GM23338 (cell line): ENCODE measurements at regions not wholly inside any gene's neighbourhood (a gene's known extent, or its start where the extent isn't known, plus 50 kb on each side); places are given as distances from the start of the nearest gene placed in this dataset.

Source experiments
- ATAC-seq: fragments of 200-7000 bp; cut with Tn5 transposase; 3 replicates; pipeline ENCODE4 v1.9.1; 2020
- DNase-seq: peaks from one replicate; pipeline ENCODE4 v3.0.0-alpha.2; 2015; ENCODE audit warnings: low spot score
- H2AFZ ChIP-seq: fragments of 200-600 bp; sonication (generic); 2 replicates; pipeline ENCODE4 v1.8.0; 2016; ENCODE audit warnings: antibody characterized with exemption, mild to moderate bottlenecking, moderate library complexity
- H3F3A ChIP-seq: fragments of 200-600 bp; sonication (generic); replicated peaks from 2 replicates; pipeline ENCODE4 v1.8.0; 2017; ENCODE audit warnings: antibody characterized with exemption, mixed run types, low read depth
- H3K27ac ChIP-seq: fragments of 200-600 bp; sonication (generic); 2 replicates; pipeline ENCODE4 v1.6.1; 2016; ENCODE audit warnings: low read depth
- H3K27me3 ChIP-seq: fragments of 200-600 bp; sonication (generic); 2 replicates; pipeline ENCODE4 v1.8.0; 2016; ENCODE audit warnings: mild to moderate bottlenecking, mixed run types, moderate library complexity; ENCODE audit not compliant: insufficient read depth
- H3K36me3 ChIP-seq: fragments of 200-600 bp; sonication (generic); 2 replicates; pipeline ENCODE4 v1.8.0; 2016; ENCODE audit warnings: mild to moderate bottlenecking; ENCODE audit not compliant: insufficient read depth
- H3K4me1 ChIP-seq: fragments of 200-600 bp; sonication (generic); 2 replicates; pipeline ENCODE4 v1.8.0; 2016; ENCODE audit warnings: mild to moderate bottlenecking, moderate library complexity; ENCODE audit not compliant: insufficient read depth
- H3K4me2 ChIP-seq: fragments of 200-600 bp; sonication (generic); 2 replicates; pipeline ENCODE4 v1.7.1; 2017; ENCODE audit warnings: mixed run types
- H3K4me3 ChIP-seq: fragments of 200-600 bp; sonication (generic); 2 replicates; pipeline ENCODE4 v1.6.1; 2016; ENCODE audit warnings: mixed run types
- H3K79me2 ChIP-seq: fragments of 200-600 bp; sonication (generic); replicated peaks from 2 replicates; pipeline ENCODE4 v1.8.0; 2017; ENCODE audit warnings: mild to moderate bottlenecking; ENCODE audit not compliant: insufficient read depth
- H3K9me2 ChIP-seq: fragments of 200-600 bp; sonication (generic); 2 replicates; pipeline ENCODE4 v1.8.0; 2017; ENCODE audit not compliant: insufficient read depth
- H4K20me1 ChIP-seq: fragments of 200-600 bp; sonication (generic); replicated peaks from 2 replicates; pipeline ENCODE4 v1.8.0; 2017; ENCODE audit warnings: mild to moderate bottlenecking; ENCODE audit not compliant: insufficient read depth
- H3K27ac Mint-ChIP-seq: 2 replicates; pipeline ENCODE4 v1.8.0; 2020; ENCODE audit warnings: inconsistent platforms, mild to moderate bottlenecking, moderate library complexity, mixed read lengths
- H3K27me3 Mint-ChIP-seq: 3 replicates; pipeline ENCODE4 v1.8.0; 2022; ENCODE audit warnings: low read depth, mild to moderate bottlenecking, moderate library complexity, mixed read lengths, inconsistent platforms; ENCODE audit not compliant: insufficient read depth, poor library complexity
- H3K36me3 Mint-ChIP-seq: 3 replicates; pipeline ENCODE4 v1.8.0; 2021; ENCODE audit warnings: low read depth, mild to moderate bottlenecking, inconsistent platforms, moderate library complexity, mixed read lengths
- H3K4me1 Mint-ChIP-seq: 3 replicates; pipeline ENCODE4 v1.8.0; 2020; ENCODE audit warnings: mild to moderate bottlenecking, inconsistent platforms, mixed read lengths
- H3K4me3 Mint-ChIP-seq: 3 replicates; pipeline ENCODE4 v1.8.0; 2021; ENCODE audit warnings: moderate library complexity, mild to moderate bottlenecking, inconsistent platforms, mixed read lengths
- H3K9me3 Mint-ChIP-seq: 3 replicates; pipeline ENCODE4 v1.8.0; 2020; ENCODE audit warnings: moderate library complexity, mild to moderate bottlenecking, inconsistent platforms, mixed read lengths
- CREB1 ChIP-seq: fragments of 250-450 bp; sonication (Bioruptor Pico); IDR thresholded peaks from 2 replicates; pipeline ENCODE4 v1.5.0; 2020; ENCODE audit warnings: low read depth, mild to moderate bottlenecking, moderate library complexity
- EZH2 ChIP-seq: fragments of 200-600 bp; sonication (generic); IDR thresholded peaks from one replicate; pipeline ENCODE4 v1.8.0; 2017; ENCODE audit warnings: antibody characterized with exemption, mild to moderate bottlenecking, low read depth; ENCODE audit not compliant: unreplicated experiment
- EZH2phosphoT487 ChIP-seq: fragments of 200-600 bp; sonication (generic); IDR thresholded peaks from one replicate; pipeline ENCODE4 v1.8.1; 2018; ENCODE audit warnings: antibody characterized with exemption; ENCODE audit not compliant: unreplicated experiment
- JUNB ChIP-seq: IDR thresholded peaks from one replicate; pipeline ENCODE4 v1.6.1; 2016; ENCODE audit warnings: antibody characterized with exemption; ENCODE audit not compliant: unreplicated experiment
- NANOG ChIP-seq: IDR thresholded peaks from 2 replicates; pipeline ENCODE4 v1.6.1; 2016; ENCODE audit warnings: antibody characterized with exemption, borderline replicate concordance
- POLR2AphosphoS5 ChIP-seq: IDR thresholded peaks from 2 replicates; pipeline ENCODE4 v1.6.1; 2016; ENCODE audit warnings: antibody characterized with exemption, low read depth
- STAT1 ChIP-seq: IDR thresholded peaks from one replicate; pipeline ENCODE4 v1.6.1; 2016; ENCODE audit warnings: antibody characterized with exemption; ENCODE audit not compliant: unreplicated experiment
- ZNF114 ChIP-seq: fragments of 250-450 bp; sonication (Bioruptor Pico); IDR thresholded peaks from 2 replicates; pipeline ENCODE4 v1.5.0; 2020; ENCODE audit warnings: mild to moderate bottlenecking, moderate library complexity
- ZNF331 ChIP-seq: fragments of 250-450 bp; sonication (Bioruptor Pico); IDR thresholded peaks from 2 replicates; pipeline ENCODE4 v1.5.0; 2020; ENCODE audit warnings: low read depth, mild to moderate bottlenecking, moderate library complexity
- TF ChIP-seq, protein P1 (sequence below): IDR thresholded peaks from one replicate; pipeline ENCODE4 v1.6.1; 2018; ENCODE audit warnings: antibody characterized with exemption; ENCODE audit not compliant: unreplicated experiment
- TF ChIP-seq, protein P2 (sequence below): IDR thresholded peaks from 2 replicates; pipeline ENCODE4 v1.6.1; 2016; ENCODE audit warnings: antibody characterized with exemption
- TF ChIP-seq, protein P3 (sequence below): fragments of 250-450 bp; sonication (Bioruptor Pico); IDR thresholded peaks from 2 replicates; pipeline ENCODE4 v1.5.0; 2020; ENCODE audit warnings: mild to moderate bottlenecking, moderate library complexity
- TF ChIP-seq, protein P4 (sequence below), 2 experiments: fragments of 200-600 bp in 1 of 2; sonication (generic) in 1 of 2; conservative IDR thresholded peaks; 2 replicates each; pipeline versions ENCODE4 v1.5.1 to v1.6.1; 2016 to 2017; ENCODE audit warnings: antibody characterized with exemption in 2 of 2, low read depth in 2 of 2, mild to moderate bottlenecking in 2 of 2, moderate library complexity in 1 of 2

DNA sequence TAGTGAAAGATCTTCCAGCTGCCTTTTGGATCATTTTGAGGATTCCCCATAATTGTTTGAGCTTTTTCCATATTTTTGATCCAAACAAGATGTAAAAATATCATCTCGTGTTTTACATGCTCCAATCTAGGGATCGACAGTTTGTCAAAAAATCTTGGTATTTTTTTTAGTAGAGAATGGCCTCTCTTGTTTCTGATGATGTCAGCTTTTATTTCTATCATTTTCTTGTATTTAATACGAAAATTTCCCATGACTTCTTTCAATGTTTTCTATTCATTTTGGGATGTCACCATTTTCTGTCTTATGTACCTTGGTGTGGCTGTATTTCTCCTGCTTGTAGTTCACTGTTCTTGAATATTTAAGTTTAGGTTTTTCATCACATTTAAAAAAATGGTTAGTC lies 812.0 kb upstream of the NCAM2 start:
- Mint-ChIP-seq H3K4me3 (no peak overlapping the region), H3K9me3 (peaks cover 4% of the 10 kb centered on the region; the same call in 1 of the 3 replicates)
- ATAC-seq, result no peak

More for the DNA sequence above, 812.0 kb upstream of the NCAM2 start:
- TF ChIP-seq, protein P1, sequence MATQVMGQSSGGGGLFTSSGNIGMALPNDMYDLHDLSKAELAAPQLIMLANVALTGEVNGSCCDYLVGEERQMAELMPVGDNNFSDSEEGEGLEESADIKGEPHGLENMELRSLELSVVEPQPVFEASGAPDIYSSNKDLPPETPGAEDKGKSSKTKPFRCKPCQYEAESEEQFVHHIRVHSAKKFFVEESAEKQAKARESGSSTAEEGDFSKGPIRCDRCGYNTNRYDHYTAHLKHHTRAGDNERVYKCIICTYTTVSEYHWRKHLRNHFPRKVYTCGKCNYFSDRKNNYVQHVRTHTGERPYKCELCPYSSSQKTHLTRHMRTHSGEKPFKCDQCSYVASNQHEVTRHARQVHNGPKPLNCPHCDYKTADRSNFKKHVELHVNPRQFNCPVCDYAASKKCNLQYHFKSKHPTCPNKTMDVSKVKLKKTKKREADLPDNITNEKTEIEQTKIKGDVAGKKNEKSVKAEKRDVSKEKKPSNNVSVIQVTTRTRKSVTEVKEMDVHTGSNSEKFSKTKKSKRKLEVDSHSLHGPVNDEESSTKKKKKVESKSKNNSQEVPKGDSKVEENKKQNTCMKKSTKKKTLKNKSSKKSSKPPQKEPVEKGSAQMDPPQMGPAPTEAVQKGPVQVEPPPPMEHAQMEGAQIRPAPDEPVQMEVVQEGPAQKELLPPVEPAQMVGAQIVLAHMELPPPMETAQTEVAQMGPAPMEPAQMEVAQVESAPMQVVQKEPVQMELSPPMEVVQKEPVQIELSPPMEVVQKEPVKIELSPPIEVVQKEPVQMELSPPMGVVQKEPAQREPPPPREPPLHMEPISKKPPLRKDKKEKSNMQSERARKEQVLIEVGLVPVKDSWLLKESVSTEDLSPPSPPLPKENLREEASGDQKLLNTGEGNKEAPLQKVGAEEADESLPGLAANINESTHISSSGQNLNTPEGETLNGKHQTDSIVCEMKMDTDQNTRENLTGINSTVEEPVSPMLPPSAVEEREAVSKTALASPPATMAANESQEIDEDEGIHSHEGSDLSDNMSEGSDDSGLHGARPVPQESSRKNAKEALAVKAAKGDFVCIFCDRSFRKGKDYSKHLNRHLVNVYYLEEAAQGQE, result no peak
- no peak for TF ChIP-seq ZNF114
- TF ChIP-seq NANOG, result no peak
- TF ChIP-seq, protein P2, sequence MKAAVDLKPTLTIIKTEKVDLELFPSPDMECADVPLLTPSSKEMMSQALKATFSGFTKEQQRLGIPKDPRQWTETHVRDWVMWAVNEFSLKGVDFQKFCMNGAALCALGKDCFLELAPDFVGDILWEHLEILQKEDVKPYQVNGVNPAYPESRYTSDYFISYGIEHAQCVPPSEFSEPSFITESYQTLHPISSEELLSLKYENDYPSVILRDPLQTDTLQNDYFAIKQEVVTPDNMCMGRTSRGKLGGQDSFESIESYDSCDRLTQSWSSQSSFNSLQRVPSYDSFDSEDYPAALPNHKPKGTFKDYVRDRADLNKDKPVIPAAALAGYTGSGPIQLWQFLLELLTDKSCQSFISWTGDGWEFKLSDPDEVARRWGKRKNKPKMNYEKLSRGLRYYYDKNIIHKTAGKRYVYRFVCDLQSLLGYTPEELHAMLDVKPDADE, result no peak
- TF ChIP-seq CREB1 (CRISPR knock-in tag), result no peak
- no peak for TF ChIP-seq ZNF331
- TF ChIP-seq JUNB, result no peak
- no peak for TF ChIP-seq EZH2phosphoT487
- no peak for TF ChIP-seq STAT1
- TF ChIP-seq, protein P3, sequence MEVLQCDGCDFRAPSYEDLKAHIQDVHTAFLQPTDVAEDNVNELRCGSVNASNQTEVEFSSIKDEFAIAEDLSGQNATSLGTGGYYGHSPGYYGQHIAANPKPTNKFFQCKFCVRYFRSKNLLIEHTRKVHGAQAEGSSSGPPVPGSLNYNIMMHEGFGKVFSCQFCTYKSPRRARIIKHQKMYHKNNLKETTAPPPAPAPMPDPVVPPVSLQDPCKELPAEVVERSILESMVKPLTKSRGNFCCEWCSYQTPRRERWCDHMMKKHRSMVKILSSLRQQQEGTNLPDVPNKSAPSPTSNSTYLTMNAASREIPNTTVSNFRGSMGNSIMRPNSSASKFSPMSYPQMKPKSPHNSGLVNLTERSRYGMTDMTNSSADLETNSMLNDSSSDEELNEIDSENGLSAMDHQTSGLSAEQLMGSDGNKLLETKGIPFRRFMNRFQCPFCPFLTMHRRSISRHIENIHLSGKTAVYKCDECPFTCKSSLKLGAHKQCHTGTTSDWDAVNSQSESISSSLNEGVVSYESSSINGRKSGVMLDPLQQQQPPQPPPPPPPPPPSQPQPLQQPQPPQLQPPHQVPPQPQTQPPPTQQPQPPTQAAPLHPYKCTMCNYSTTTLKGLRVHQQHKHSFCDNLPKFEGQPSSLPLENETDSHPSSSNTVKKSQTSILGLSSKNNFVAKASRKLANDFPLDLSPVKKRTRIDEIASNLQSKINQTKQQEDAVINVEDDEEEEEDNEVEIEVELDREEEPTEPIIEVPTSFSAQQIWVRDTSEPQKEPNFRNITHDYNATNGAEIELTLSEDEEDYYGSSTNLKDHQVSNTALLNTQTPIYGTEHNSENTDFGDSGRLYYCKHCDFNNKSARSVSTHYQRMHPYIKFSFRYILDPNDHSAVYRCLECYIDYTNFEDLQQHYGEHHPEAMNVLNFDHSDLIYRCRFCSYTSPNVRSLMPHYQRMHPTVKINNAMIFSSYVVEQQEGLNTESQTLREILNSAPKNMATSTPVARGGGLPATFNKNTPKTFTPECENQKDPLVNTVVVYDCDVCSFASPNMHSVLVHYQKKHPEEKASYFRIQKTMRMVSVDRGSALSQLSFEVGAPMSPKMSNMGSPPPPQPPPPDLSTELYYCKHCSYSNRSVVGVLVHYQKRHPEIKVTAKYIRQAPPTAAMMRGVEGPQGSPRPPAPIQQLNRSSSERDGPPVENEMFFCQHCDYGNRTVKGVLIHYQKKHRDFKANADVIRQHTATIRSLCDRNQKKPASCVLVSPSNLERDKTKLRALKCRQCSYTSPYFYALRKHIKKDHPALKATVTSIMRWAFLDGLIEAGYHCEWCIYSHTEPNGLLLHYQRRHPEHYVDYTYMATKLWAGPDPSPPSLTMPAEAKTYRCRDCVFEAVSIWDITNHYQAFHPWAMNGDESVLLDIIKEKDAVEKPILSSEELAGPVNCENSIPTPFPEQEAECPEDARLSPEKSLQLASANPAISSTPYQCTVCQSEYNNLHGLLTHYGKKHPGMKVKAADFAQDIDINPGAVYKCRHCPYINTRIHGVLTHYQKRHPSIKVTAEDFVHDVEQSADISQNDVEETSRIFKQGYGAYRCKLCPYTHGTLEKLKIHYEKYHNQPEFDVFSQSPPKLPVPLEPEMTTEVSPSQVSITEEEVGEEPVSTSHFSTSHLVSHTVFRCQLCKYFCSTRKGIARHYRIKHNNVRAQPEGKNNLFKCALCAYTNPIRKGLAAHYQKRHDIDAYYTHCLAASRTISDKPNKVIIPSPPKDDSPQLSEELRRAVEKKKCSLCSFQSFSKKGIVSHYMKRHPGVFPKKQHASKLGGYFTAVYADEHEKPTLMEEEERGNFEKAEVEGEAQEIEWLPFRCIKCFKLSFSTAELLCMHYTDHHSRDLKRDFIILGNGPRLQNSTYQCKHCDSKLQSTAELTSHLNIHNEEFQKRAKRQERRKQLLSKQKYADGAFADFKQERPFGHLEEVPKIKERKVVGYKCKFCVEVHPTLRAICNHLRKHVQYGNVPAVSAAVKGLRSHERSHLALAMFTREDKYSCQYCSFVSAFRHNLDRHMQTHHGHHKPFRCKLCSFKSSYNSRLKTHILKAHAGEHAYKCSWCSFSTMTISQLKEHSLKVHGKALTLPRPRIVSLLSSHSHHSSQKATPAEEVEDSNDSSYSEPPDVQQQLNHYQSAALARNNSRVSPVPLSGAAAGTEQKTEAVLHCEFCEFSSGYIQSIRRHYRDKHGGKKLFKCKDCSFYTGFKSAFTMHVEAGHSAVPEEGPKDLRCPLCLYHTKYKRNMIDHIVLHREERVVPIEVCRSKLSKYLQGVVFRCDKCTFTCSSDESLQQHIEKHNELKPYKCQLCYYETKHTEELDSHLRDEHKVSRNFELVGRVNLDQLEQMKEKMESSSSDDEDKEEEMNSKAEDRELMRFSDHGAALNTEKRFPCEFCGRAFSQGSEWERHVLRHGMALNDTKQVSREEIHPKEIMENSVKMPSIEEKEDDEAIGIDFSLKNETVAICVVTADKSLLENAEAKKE, result no peak
- TF ChIP-seq POLR2AphosphoS5, result no peak
- no peak for TF ChIP-seq EZH2
- TF ChIP-seq, protein P4, sequence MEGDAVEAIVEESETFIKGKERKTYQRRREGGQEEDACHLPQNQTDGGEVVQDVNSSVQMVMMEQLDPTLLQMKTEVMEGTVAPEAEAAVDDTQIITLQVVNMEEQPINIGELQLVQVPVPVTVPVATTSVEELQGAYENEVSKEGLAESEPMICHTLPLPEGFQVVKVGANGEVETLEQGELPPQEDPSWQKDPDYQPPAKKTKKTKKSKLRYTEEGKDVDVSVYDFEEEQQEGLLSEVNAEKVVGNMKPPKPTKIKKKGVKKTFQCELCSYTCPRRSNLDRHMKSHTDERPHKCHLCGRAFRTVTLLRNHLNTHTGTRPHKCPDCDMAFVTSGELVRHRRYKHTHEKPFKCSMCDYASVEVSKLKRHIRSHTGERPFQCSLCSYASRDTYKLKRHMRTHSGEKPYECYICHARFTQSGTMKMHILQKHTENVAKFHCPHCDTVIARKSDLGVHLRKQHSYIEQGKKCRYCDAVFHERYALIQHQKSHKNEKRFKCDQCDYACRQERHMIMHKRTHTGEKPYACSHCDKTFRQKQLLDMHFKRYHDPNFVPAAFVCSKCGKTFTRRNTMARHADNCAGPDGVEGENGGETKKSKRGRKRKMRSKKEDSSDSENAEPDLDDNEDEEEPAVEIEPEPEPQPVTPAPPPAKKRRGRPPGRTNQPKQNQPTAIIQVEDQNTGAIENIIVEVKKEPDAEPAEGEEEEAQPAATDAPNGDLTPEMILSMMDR (conservative IDR thresholded peaks at IDR 0.05; ENCODE audit: low read depth in 2 of 2), result no peak
- Histone ChIP-seq H3K79me2 (no peaks in the 10 kb centered on the region), H3K4me1 (no peaks in the 10 kb centered on the region), H3K9me2 (no peaks in the 10 kb centered on the region), H3K36me3 (no peaks in the 10 kb centered on the region), H3F3A (no peaks in the 10 kb centered on the region), H3K27me3 (no peaks in the 10 kb centered on the region), H3K4me2 (no peak overlapping the region), H4K20me1 (no peaks in the 10 kb centered on the region), H3K4me3 (no peak overlapping the region), H2AFZ (no peak overlapping the region), H3K27ac (no peak overlapping the region)
- no peaks in the 10 kb centered on the region for H3K4me1 Mint-ChIP-seq
- no peak for DNase-seq
- peaks cover 7% of the 10 kb centered on the region; the same call in 2 of the 3 replicates for H3K36me3 Mint-ChIP-seq
- H3K27ac Mint-ChIP-seq, result no peak overlapping the region
- no peaks in the 10 kb centered on the region for H3K27me3 Mint-ChIP-seq
